ENCODE measurements at regions not wholly inside any gene's neighbourhood (a gene's known extent, or its start where the extent isn't known, plus 50 kb on each side); places are given as distances from the start of the nearest gene placed in this dataset.

DNA sequence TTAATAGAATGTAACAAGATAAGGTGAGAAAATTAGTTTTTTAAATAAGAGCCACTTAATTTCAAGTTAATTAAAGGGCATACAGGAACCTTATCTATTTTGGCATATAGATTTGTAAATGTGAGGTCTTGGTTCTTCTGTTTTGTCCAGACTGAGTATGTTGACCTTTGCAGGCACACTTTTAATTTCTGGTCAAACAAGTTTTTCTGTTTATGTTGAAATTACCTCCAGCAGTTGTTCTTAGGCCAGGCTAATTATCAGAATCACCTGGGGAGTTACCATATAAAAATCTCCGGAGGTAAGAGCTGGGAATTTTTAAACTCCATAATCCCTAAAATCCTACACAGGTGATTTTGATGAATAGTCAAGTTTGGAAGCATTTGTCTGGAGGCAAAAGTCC, 227.4 kb upstream of the ANKRD50 start:
- POLR2A ChIA-PET = no interaction called here
- BruUV-seq (replicated peaks) = no TSS peak
- ATAC-seq = no peak
- Histone ChIP-seq H4K20me1 (ENCODE audit: control insufficient read depth, insufficient read depth) (no peaks in the 10 kb centered on the region), H3K9me3 (replicated peaks; ENCODE audit: control insufficient read depth, insufficient read depth, low read length) (no peaks in the 10 kb centered on the region), H3K79me2 (ENCODE audit: control insufficient read depth, insufficient read depth, low read length) (no peaks in the 10 kb centered on the region), H3K27me3 (replicated peaks in 1 of 2; ENCODE audit: control insufficient read depth in 2 of 2, insufficient read depth in 2 of 2, low read length in 1 of 2) (no peaks in the 10 kb centered on the region), H3K4me2 (ENCODE audit: control insufficient read depth, insufficient read depth) (no peak overlapping the region), H3K27ac (ENCODE audit: control insufficient read depth, insufficient read depth) (no peak overlapping the region), H3K4me1 (ENCODE audit: control insufficient read depth, insufficient read depth, low read length) (no peaks in the 10 kb centered on the region), H3K9ac (ENCODE audit: control insufficient read depth, insufficient read depth, low read length) (no peak overlapping the region), H2AFZ (ENCODE audit: control insufficient read depth, low read depth, low read length) (no peak overlapping the region), H3K36me3 (ENCODE audit: control insufficient read depth in 2 of 2, insufficient read depth in 2 of 2, low read length in 1 of 2) (no peaks in the 10 kb centered on the region), H3K4me3 (no peak overlapping the region)
- no peak for FAIRE-seq
- no peak for DNase-seq (ENCODE audit: low read depth, low spot score)
- in situ Hi-C loops (cut with MboI) = no loop called here
- TF ChIP-seq USF2 (IDR thresholded peaks at IDR 0.05; ENCODE audit: borderline replicate concordance, low read depth, low read length) (no peak), MAX (IDR thresholded peaks at IDR 0.05; ENCODE audit: low read depth, low read length) (no peak), PAX8 (IDR thresholded peaks at IDR 0.05) (no peak), HCFC1 (IDR thresholded peaks at IDR 0.05; ENCODE audit: low read length) (no peak)
- SMC1A ChIA-PET (ENCODE audit: uncharacterized antibody, unreplicated experiment) = interaction anchor here (1.2 kb wide), 1 partner anchor 27 kb away, joined by 4 read pairs; no protein-coding TSS in a partner anchor
- intact Hi-C loops (cut with micrococcal nuclease; ENCODE audit: unreplicated experiment) = no loop called here
- CTCF ChIA-PET = no interaction called here
- RAD21 ChIA-PET (ENCODE audit: unreplicated experiment) = no interaction called here
- WGBS (ENCODE audit: insufficient coverage, insufficient replicate concordance, low lambda C conversion rate, missing lambda C conversion rate) = 8% methylated on average over 1 of the region's 1 CpG

DNA sequence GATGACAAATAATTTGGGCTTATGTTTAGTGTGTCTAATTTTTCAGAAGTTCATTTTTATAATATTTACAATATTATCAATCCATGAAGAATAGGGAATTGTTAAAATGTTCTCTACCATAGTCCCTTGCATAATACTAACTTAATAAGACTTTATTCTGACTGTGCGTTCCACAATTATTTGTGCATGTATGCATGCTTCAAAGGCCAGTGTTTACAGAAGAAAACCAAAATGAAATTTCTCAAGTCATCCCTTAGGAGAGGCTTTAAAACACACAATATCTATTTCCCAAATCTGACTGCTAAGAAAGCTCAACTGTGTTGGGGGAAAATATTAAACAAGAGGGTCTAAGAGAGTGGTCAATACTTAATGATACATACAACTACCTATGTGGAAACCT, 226.3 kb upstream of the ANKRD50 start:
- Histone ChIP-seq H3K4me2 (ENCODE audit: control insufficient read depth, insufficient read depth) (no peak overlapping the region), H3K27me3 (replicated peaks in 1 of 2; ENCODE audit: control insufficient read depth in 2 of 2, insufficient read depth in 2 of 2, low read length in 1 of 2) (no peaks in the 10 kb centered on the region), H4K20me1 (ENCODE audit: control insufficient read depth, insufficient read depth) (no peaks in the 10 kb centered on the region), H3K27ac (ENCODE audit: control insufficient read depth, insufficient read depth) (no peak overlapping the region), H3K79me2 (ENCODE audit: control insufficient read depth, insufficient read depth, low read length) (no peaks in the 10 kb centered on the region), H3K9ac (ENCODE audit: control insufficient read depth, insufficient read depth, low read length) (no peak overlapping the region), H2AFZ (ENCODE audit: control insufficient read depth, low read depth, low read length) (no peak overlapping the region), H3K36me3 (ENCODE audit: control insufficient read depth in 2 of 2, insufficient read depth in 2 of 2, low read length in 1 of 2) (no peaks in the 10 kb centered on the region), H3K4me3 (no peak overlapping the region), H3K9me3 (replicated peaks; ENCODE audit: control insufficient read depth, insufficient read depth, low read length) (no peaks in the 10 kb centered on the region), H3K4me1 (ENCODE audit: control insufficient read depth, insufficient read depth, low read length) (no peaks in the 10 kb centered on the region)
- ChIA-PET RAD21 (ENCODE audit: unreplicated experiment) (no interaction called here), CTCF (no interaction called here), POLR2A (no interaction called here), SMC1A (ENCODE audit: uncharacterized antibody, unreplicated experiment) (no interaction called here)
- FAIRE-seq = no peak
- 0% methylated on average over 1 of the region's 1 CpG for WGBS (ENCODE audit: insufficient coverage, insufficient replicate concordance, low lambda C conversion rate, missing lambda C conversion rate)
- no peak for DNase-seq (ENCODE audit: low read depth, low spot score)
- in situ Hi-C loops (cut with MboI) = no loop called here
- intact Hi-C loops (cut with micrococcal nuclease; ENCODE audit: unreplicated experiment) = no loop called here
- BruUV-seq (replicated peaks) = no TSS peak
- no peak for ATAC-seq
- TF ChIP-seq SP1 (IDR thresholded peaks at IDR 0.05; ENCODE audit: low read depth, low read length) = no peak
- no peak for TF ChIP-seq ESRRA (IDR thresholded peaks at IDR 0.05; ENCODE audit: low read length)
- TF ChIP-seq, protein P1, sequence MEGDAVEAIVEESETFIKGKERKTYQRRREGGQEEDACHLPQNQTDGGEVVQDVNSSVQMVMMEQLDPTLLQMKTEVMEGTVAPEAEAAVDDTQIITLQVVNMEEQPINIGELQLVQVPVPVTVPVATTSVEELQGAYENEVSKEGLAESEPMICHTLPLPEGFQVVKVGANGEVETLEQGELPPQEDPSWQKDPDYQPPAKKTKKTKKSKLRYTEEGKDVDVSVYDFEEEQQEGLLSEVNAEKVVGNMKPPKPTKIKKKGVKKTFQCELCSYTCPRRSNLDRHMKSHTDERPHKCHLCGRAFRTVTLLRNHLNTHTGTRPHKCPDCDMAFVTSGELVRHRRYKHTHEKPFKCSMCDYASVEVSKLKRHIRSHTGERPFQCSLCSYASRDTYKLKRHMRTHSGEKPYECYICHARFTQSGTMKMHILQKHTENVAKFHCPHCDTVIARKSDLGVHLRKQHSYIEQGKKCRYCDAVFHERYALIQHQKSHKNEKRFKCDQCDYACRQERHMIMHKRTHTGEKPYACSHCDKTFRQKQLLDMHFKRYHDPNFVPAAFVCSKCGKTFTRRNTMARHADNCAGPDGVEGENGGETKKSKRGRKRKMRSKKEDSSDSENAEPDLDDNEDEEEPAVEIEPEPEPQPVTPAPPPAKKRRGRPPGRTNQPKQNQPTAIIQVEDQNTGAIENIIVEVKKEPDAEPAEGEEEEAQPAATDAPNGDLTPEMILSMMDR (IDR thresholded peaks at IDR 0.05 in 2 of 3, conservative IDR thresholded peaks at IDR 0.05 in 1 of 3; ENCODE audit: control insufficient read depth in 2 of 3, extremely low read depth in 1 of 3, insufficient read depth in 1 of 3, low read depth in 3 of 3, low read length in 3 of 3) = no peak
- TF ChIP-seq ZNF274 (IDR thresholded peaks at IDR 0.05; ENCODE audit: insufficient read depth, insufficient read length) = no peak
- no peak for TF ChIP-seq TCF7 (IDR thresholded peaks at IDR 0.05; ENCODE audit: borderline replicate concordance)
- TF ChIP-seq IRF5 (IDR thresholded peaks at IDR 0.05; ENCODE audit: borderline replicate concordance) = no peak
- TF ChIP-seq CEBPZ (IDR thresholded peaks at IDR 0.05; ENCODE audit: low read depth, low read length) = no peak

Measured in GM12878 (cell line).